Fibroblast of lung (primary cell): ENCODE measurements at regions not wholly inside any gene's neighbourhood (a gene's known extent, or its start where the extent isn't known, plus 50 kb on each side); places are given as distances from the start of the nearest gene placed in this dataset.

Experiments used
- CTCF ChIP-seq, 2 donors: IDR thresholded peaks in 1 of 2; conservative IDR thresholded peaks in 1 of 2; 1 replicate in 1 of 2; 2 replicates in 1 of 2; pipeline ENCODE4 v1.5.1; 2011 to 2012; ENCODE audit warnings: low read length in 2 of 2, control low read depth in 1 of 2, inconsistent platforms in 1 of 2, low read depth in 1 of 2, mild to moderate bottlenecking in 1 of 2
- EZH2 ChIP-seq: IDR thresholded peaks from 2 replicates; pipeline ENCODE4 v1.5.1; 2012; ENCODE audit warnings: low read length, control low read depth, mild to moderate bottlenecking; ENCODE audit errors: missing control alignments

GRCh38 chr21:20944139-20944538 is 54.1 kb upstream of the NCAM2 start:
- TF ChIP-seq EZH2 (no peak), CTCF (conservative IDR thresholded peaks at IDR 0.05 in 1 of 2, IDR thresholded peaks at IDR 0.05 in 1 of 2; ENCODE audit: low read depth in 1 of 2, low read length in 2 of 2) (no peak)
